GM04503 (cell line): ENCODE measurements at regions not wholly inside any gene's neighbourhood (a gene's known extent, or its start where the extent isn't known, plus 50 kb on each side); places are given as distances from the start of the nearest gene placed in this dataset.
A peak's percentile ranks its signal among the peaks of the same experiment; 100 is the strongest.

Experiments
- DNase-seq: peaks from one replicate; pipeline ENCODE4 v3.0.0-alpha.2; 2012; ENCODE audit warnings: low read depth

- no peak for DNase-seq
Measured at GRCh38 chr11:79498667-79499066, 57.8 kb upstream of the TENM4 start.

- peak; percentile 5 for DNase-seq
Measured at GRCh38 chr11:79493555-79494171, 52.8 kb upstream of the TENM4 start.

GRCh38 chr11:79492008-79492407 is 51.2 kb upstream of the TENM4 start:
- DNase-seq: no peak
